ENCODE measurements at regions not wholly inside any gene's neighbourhood (a gene's known extent, or its start where the extent isn't known, plus 50 kb on each side); places are given as distances from the start of the nearest gene placed in this dataset.

- TF ChIP-seq EGR1 (IDR thresholded peaks at IDR 0.05) (no peak), ZBTB7A (IDR thresholded peaks at IDR 0.05; ENCODE audit: low read depth) (no peak), REST (IDR thresholded peaks at IDR 0.05; ENCODE audit: low read depth) (no peak), YY1 (IDR thresholded peaks at IDR 0.05; ENCODE audit: low read depth) (no peak), TAF1 (IDR thresholded peaks at IDR 0.05; ENCODE audit: low read depth) (no peak), USF1 (IDR thresholded peaks at IDR 0.05) (no peak), MAX (IDR thresholded peaks at IDR 0.05) (no peak), EP300 (IDR thresholded peaks at IDR 0.05; ENCODE audit: borderline replicate concordance) (no peak)
Measured at GRCh38 chr10:100661520-100661919, 83.9 kb upstream of the PAX2 start.

DNA sequence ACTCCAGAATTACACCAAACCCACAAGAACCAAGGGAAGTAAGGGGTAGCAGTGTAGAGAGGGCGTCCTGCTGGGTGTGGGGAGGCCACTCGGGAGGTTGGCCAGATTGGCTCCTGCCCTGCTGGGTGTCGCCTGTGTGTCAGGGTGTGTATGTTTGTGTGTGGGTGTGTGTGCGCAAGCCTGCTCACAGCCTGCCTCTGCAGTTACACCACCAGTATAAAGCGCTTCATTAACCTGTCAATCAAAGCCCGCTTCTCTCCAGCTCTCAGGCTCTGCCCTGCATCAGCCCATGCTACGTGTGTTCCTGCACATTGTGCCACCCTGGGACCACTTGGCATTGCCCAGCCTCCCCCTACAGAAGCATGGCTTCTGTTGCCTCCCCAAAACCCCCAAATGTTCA lies 83.3 kb upstream of the PAX2 start:
- TF ChIP-seq TEAD4 (IDR thresholded peaks at IDR 0.05): no peak
- no peak for TF ChIP-seq EP300 (IDR thresholded peaks at IDR 0.05; ENCODE audit: borderline replicate concordance)
- TF ChIP-seq ZBTB7A (IDR thresholded peaks at IDR 0.05; ENCODE audit: low read depth): no peak
- TF ChIP-seq NFIC (IDR thresholded peaks at IDR 0.05): no peak
- TF ChIP-seq FOXM1 (IDR thresholded peaks at IDR 0.05; ENCODE audit: borderline replicate concordance, low read depth): no peak
- no peak for TF ChIP-seq TCF12 (IDR thresholded peaks at IDR 0.05; ENCODE audit: low read depth)
- no peak for TF ChIP-seq MAX (IDR thresholded peaks at IDR 0.05)
- TF ChIP-seq USF1 (IDR thresholded peaks at IDR 0.05): no peak
- TF ChIP-seq CEBPB (IDR thresholded peaks at IDR 0.05): no peak
- TF ChIP-seq REST (IDR thresholded peaks at IDR 0.05; ENCODE audit: low read depth): no peak
- TF ChIP-seq YY1 (IDR thresholded peaks at IDR 0.05; ENCODE audit: low read depth): no peak

DNA sequence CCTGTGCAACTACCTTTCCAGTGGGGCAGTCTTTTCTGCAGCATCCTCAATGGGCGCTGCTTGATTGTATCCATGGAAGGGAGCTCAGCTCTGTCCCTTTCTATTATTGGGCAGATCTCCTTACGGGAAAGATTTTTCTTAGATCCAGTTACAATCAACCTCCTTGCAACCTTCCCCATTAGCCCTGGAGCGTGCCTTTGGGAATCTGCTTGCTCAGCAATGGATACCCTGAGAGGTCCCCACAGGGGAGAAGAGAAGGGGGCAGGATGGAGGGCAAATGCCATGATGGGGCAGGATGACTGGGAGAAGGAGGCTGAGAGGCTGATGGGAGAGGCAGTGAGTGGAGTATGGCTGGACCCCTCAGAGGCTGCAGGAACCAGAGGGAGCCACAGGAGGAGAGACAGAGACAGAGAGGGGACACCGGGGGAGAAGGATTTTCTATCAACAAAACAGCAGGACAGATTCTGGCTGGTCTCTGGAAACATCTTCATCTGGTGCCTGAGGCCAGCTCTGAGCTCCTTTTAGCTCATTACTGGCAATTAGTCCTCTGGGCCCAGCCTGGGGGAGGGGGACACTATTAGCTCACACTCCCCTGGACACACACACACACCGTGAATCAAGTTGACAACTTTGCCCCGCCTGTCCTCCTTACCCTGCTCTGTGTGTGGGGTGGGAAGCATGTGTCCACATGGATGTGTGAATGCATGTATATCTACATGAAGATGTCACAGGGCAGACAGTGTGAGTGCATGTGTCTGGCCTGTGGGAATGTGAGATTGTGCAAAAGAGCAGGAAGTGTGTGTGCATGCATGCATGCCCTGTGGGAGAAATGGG lies 80.8 kb upstream of the PAX2 start:
- TF ChIP-seq CREB1 (IDR thresholded peaks at IDR 0.05; ENCODE audit: low read depth) (no peak), USF1 (IDR thresholded peaks at IDR 0.05) (no peak), MAX (IDR thresholded peaks at IDR 0.05) (no peak), EP300 (IDR thresholded peaks at IDR 0.05; ENCODE audit: borderline replicate concordance) (no peak), TCF12 (IDR thresholded peaks at IDR 0.05; ENCODE audit: low read depth) (no peak), REST (IDR thresholded peaks at IDR 0.05; ENCODE audit: low read depth) (no peak), TEAD4 (IDR thresholded peaks at IDR 0.05) (no peak), ZBTB7A (IDR thresholded peaks at IDR 0.05; ENCODE audit: low read depth) (no peak), RAD21 (IDR thresholded peaks at IDR 0.05; ENCODE audit: low read depth) (no peak), NFIC (IDR thresholded peaks at IDR 0.05) (no peak), CEBPB (IDR thresholded peaks at IDR 0.05) (no peak)

GRCh38 chr10:100669616-100670015 lies 75.8 kb upstream of the PAX2 start:
- TF ChIP-seq TEAD4 (IDR thresholded peaks at IDR 0.05) (no peak), MAX (IDR thresholded peaks at IDR 0.05) (no peak), RAD21 (IDR thresholded peaks at IDR 0.05; ENCODE audit: low read depth) (no peak), EP300 (IDR thresholded peaks at IDR 0.05; ENCODE audit: borderline replicate concordance) (no peak), CREB1 (IDR thresholded peaks at IDR 0.05; ENCODE audit: low read depth) (no peak), CEBPB (IDR thresholded peaks at IDR 0.05) (no peak), YY1 (IDR thresholded peaks at IDR 0.05; ENCODE audit: low read depth) (no peak), TCF12 (IDR thresholded peaks at IDR 0.05; ENCODE audit: low read depth) (no peak), USF1 (IDR thresholded peaks at IDR 0.05) (no peak), REST (IDR thresholded peaks at IDR 0.05; ENCODE audit: low read depth) (no peak)

Measured in Ishikawa (cell line).